ENCODE measurements at regions not wholly inside any gene's neighbourhood (a gene's known extent, or its start where the extent isn't known, plus 50 kb on each side); places are given as distances from the start of the nearest gene placed in this dataset.
"Not testable (repeated sequence)": the region's sequence is repeated elsewhere in the genome, so short reads cannot be mapped to it uniquely, and the experiment has no call there.

DNA sequence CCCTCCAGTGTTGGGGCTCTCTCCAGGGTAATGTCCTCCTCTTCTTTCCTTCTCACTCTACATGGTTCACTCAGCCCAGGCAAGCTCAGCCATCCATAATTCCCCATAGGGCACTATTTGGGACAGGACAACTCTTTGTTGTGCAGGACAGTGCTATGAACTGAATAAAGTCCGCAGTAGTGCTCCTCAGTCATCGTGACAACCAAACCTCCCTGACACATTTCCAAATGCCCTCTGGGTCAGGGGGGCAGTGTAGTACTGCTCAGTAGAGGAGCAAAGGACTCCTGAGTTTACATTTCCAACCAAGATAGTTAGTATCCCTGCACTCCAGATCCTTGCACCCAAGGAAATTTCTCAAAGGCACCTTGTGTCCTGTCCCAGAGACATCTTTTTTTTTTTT, 97.4 kb upstream of the TERB2 start:
- not testable (repeated sequence) for TF ChIP-seq CTCF (IDR thresholded peaks at IDR 0.05; ENCODE audit: low read depth, low read length); EZH2phosphoT487 (IDR thresholded peaks at IDR 0.05; ENCODE audit: low read depth)
